IPS-NIHi7 (cell line): ENCODE measurements at regions not wholly inside any gene's neighbourhood (a gene's known extent, or its start where the extent isn't known, plus 50 kb on each side); places are given as distances from the start of the nearest gene placed in this dataset.

Source experiments
- DNase-seq: peaks from one replicate; pipeline ENCODE4 v3.0.0; 2012; ENCODE audit warnings: mixed read lengths; ENCODE audit errors: extremely low spot score

GRCh38 chr12:114746297-114747011 lies 62.5 kb upstream of the TBX3 start:
- no peak for DNase-seq

GRCh38 chr12:114744691-114745090 lies 60.7 kb upstream of the TBX3 start:
- no peak for DNase-seq

- DNase-seq: no peak
These were observed 60.3 kb upstream of the TBX3 start for GRCh38 chr12:114744285-114744684.

GRCh38 chr12:114743799-114744198 lies 59.8 kb upstream of the TBX3 start:
- no peak for DNase-seq

GRCh38 chr12:114743289-114743688 lies 59.3 kb upstream of the TBX3 start:
- DNase-seq: no peak

- DNase-seq: no peak
These were observed 58.4 kb upstream of the TBX3 start for GRCh38 chr12:114742363-114742762.

GRCh38 chr12:114741940-114742339 lies 58.0 kb upstream of the TBX3 start:
- no peak for DNase-seq

GRCh38 chr12:114740448-114740847 lies 56.5 kb upstream of the TBX3 start:
- no peak for DNase-seq

GRCh38 chr12:114738460-114739184 lies 54.6 kb upstream of the TBX3 start:
- no peak for DNase-seq

- no peak for DNase-seq
These were observed 51.9 kb upstream of the TBX3 start for GRCh38 chr12:114735680-114736374.

- DNase-seq: no peak
These were observed 51.0 kb upstream of the TBX3 start for GRCh38 chr12:114735011-114735410.

- DNase-seq: no peak
These were observed 49.9 kb upstream of the TBX3 start for GRCh38 chr12:114733919-114734318.
